Loucy (cell line): ENCODE measurements at regions not wholly inside any gene's neighbourhood (a gene's known extent, or its start where the extent isn't known, plus 50 kb on each side); places are given as distances from the start of the nearest gene placed in this dataset.

Experiments
- H2AFZ ChIP-seq: fragments of 200-600 bp; sonication (generic); 2 replicates; pipeline ENCODE4 v1.6.0; 2016; ENCODE audit warnings: antibody characterized with exemption, mild to moderate bottlenecking, low read length, moderate library complexity
- H3F3A ChIP-seq: fragments of 200-600 bp; 2 replicates; pipeline ENCODE4 v1.6.0; 2016; ENCODE audit warnings: antibody characterized with exemption, low read depth, mild to moderate bottlenecking
- H3K27me3 ChIP-seq: fragments of 200-600 bp; sonication (generic); 2 replicates; pipeline ENCODE4 v1.6.1; 2014; ENCODE audit warnings: low read length, mild to moderate bottlenecking; ENCODE audit not compliant: insufficient read depth, poor library complexity, severe bottlenecking
- H3K36me3 ChIP-seq: fragments of 200-600 bp; sonication (generic); 2 replicates; pipeline ENCODE4 v1.6.1; 2016; ENCODE audit warnings: low read length; ENCODE audit not compliant: insufficient read depth
- H3K4me1 ChIP-seq: fragments of 200-600 bp; sonication (generic); 2 replicates; pipeline ENCODE4 v1.5.1; 2014; ENCODE audit warnings: low read length, mild to moderate bottlenecking; ENCODE audit not compliant: insufficient read depth, poor library complexity, severe bottlenecking
- H3K4me2 ChIP-seq: fragments of 200-600 bp; sonication (generic); 2 replicates; pipeline ENCODE4 v1.6.0; 2014; ENCODE audit warnings: antibody characterized with exemption, low read length, low read depth, mild to moderate bottlenecking; ENCODE audit not compliant: poor library complexity, severe bottlenecking
- H3K4me3 ChIP-seq: fragments of 200-600 bp; sonication (generic); 2 replicates; pipeline ENCODE4 v1.5.1; 2014; ENCODE audit warnings: low read length, mild to moderate bottlenecking, mixed read lengths; ENCODE audit not compliant: poor library complexity, severe bottlenecking
- H3K79me2 ChIP-seq: fragments of 200-600 bp; sonication (generic); 2 replicates; pipeline ENCODE4 v1.6.1; 2014; ENCODE audit warnings: low read length; ENCODE audit not compliant: insufficient read depth
- H3K9ac ChIP-seq: fragments of 200-600 bp; sonication (generic); 2 replicates; pipeline ENCODE4 v1.6.0; 2014; ENCODE audit warnings: mild to moderate bottlenecking, low read depth, low read length, moderate library complexity; ENCODE audit not compliant: poor library complexity, severe bottlenecking
- H3K9me2 ChIP-seq: fragments of 200-600 bp; sonication (generic); replicated peaks from 2 replicates; pipeline ENCODE4 v1.6.1; 2016; ENCODE audit warnings: low read depth, low read length, mixed read lengths
- H3K9me3 ChIP-seq: fragments of 200-600 bp; sonication (generic); 2 replicates; pipeline ENCODE4 v1.6.1; 2014; ENCODE audit warnings: mild to moderate bottlenecking, antibody characterized with exemption, low read length, low read depth; ENCODE audit not compliant: insufficient read depth
- H4K20me1 ChIP-seq: fragments of 200-600 bp; sonication (generic); 2 replicates; pipeline ENCODE4 v1.6.0; 2014; ENCODE audit warnings: antibody characterized with exemption, low read length, mild to moderate bottlenecking; ENCODE audit not compliant: insufficient read depth, poor library complexity, severe bottlenecking
- EZH2phosphoT487 ChIP-seq: fragments of 200-600 bp; IDR thresholded peaks from 2 replicates; pipeline ENCODE4 v1.6.1; 2018; ENCODE audit warnings: antibody characterized with exemption, mild to moderate bottlenecking, moderate library complexity, borderline replicate concordance
- TF ChIP-seq, protein P1 (sequence below): fragments of 200-600 bp; sonication (generic); conservative IDR thresholded peaks from 2 replicates; pipeline ENCODE4 v1.5.1; 2014; ENCODE audit warnings: mild to moderate bottlenecking, antibody characterized with exemption, low read length

DNA sequence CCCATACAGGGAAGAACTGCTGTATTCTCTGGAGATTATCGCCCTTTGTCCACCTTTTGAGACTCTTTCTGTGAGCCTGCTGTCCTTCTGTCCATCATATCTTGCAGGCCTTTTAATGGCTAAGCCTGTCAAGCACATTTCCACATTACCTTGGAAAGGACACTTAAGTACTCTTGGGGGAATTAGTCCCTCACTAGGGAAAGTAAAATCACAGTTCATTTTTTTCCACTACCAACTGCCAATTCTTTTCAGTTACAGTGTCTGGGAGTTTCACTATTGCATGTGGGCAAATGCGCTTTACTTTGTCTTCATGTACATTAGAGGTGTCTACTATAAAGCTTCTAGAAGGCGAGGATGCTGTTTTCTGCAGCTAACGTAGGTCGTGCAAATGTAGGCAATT lies 242.1 kb downstream of the NSUN3 start:
- H3K4me1 ChIP-seq: peaks cover 30% of the 10 kb centered on the region
- no peak overlapping the region for H3K9ac ChIP-seq
- H4K20me1 ChIP-seq: no peaks in the 10 kb centered on the region
- H3K79me2 ChIP-seq: no peaks in the 10 kb centered on the region
- H3K9me2 ChIP-seq: no peaks in the 10 kb centered on the region
- no peaks in the 10 kb centered on the region for H3K27me3 ChIP-seq
- no peaks in the 10 kb centered on the region for H3K36me3 ChIP-seq
- H3K4me2 ChIP-seq: peak overlapping the region; percentile 12
- TF ChIP-seq, protein P1, sequence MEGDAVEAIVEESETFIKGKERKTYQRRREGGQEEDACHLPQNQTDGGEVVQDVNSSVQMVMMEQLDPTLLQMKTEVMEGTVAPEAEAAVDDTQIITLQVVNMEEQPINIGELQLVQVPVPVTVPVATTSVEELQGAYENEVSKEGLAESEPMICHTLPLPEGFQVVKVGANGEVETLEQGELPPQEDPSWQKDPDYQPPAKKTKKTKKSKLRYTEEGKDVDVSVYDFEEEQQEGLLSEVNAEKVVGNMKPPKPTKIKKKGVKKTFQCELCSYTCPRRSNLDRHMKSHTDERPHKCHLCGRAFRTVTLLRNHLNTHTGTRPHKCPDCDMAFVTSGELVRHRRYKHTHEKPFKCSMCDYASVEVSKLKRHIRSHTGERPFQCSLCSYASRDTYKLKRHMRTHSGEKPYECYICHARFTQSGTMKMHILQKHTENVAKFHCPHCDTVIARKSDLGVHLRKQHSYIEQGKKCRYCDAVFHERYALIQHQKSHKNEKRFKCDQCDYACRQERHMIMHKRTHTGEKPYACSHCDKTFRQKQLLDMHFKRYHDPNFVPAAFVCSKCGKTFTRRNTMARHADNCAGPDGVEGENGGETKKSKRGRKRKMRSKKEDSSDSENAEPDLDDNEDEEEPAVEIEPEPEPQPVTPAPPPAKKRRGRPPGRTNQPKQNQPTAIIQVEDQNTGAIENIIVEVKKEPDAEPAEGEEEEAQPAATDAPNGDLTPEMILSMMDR: no peak
- TF ChIP-seq EZH2phosphoT487: no peak
- H3K4me3 ChIP-seq: no peak overlapping the region
- H3K9me3 ChIP-seq: no peaks in the 10 kb centered on the region
- H3F3A ChIP-seq: no peaks in the 10 kb centered on the region
- peak overlapping the region; percentile 62; the same call in 1 of the 2 replicates for H2AFZ ChIP-seq

DNA sequence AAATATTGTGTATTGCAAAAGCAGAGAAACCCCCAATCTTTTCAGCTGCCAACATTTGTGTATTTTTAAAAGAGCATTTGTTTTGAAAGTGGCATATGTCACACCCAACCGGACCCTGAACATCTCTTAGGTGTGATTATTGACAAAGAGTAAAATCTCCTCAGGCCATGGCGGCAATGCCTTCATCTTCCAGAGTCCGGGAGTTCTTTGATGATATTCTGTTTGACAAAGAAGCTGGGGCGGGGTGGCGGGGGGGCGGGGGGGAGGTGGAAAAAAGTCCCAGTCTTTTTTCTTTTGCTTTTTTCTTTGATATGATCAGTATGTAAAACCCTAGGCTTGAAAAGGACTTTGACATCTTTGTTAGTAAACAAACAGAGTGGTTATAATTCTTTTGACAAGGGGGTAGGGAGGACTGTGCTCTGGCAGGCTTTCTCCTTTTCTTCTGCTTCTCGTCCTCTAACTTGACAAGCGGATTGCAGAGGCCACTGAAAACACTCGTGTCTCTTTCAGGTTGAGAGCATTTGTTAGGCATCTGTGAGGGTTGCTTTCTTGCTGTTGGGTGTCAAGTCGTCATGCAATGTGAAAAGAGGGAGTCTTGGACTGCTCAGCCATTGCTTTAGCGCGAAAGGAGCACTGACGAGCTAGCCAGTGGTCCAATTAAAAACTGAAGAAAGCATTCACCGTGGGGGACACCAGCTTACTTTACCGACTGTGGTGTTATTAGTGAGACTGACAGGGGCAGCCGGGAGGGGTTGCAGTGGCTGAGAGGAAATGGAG lies 243.2 kb downstream of the NSUN3 start:
- H3K27me3 ChIP-seq: no peaks in the 10 kb centered on the region
- H3F3A ChIP-seq: no peaks in the 10 kb centered on the region
- peak overlapping the region; percentile 51 for H3K9ac ChIP-seq
- H3K4me2 ChIP-seq: peak overlapping the region; percentile 56
- no peaks in the 10 kb centered on the region for H3K9me3 ChIP-seq
- peak overlapping the region; percentile 26 for H3K4me3 ChIP-seq
- TF ChIP-seq, protein P1: no peak
- no peak for TF ChIP-seq EZH2phosphoT487
- H2AFZ ChIP-seq: peak overlapping the region; percentile 85
- H3K79me2 ChIP-seq: no peaks in the 10 kb centered on the region
- no peaks in the 10 kb centered on the region for H3K9me2 ChIP-seq
- no peaks in the 10 kb centered on the region for H3K36me3 ChIP-seq
- H3K4me1 ChIP-seq: peaks cover 30% of the 10 kb centered on the region
- no peaks in the 10 kb centered on the region for H4K20me1 ChIP-seq

DNA sequence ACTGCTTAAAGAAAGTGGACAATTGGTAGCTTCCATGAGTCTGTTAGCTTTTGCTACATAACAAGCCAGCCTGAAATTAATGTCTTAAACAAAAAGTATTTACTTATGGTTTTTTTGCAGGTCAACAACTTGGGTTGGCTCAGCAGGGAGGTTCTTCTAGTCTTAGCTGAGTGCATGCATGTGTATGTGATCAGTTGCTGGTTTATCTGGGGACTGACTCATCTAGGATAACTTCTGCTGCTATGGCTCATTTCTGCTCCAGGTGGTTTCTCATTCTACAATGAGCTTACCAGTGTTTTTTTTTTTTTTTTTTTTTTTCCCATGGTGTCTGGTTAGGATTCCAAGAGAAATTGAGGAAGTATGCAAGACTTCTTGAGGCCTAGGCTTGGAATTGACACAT lies 244.7 kb downstream of the NSUN3 start:
- Histone ChIP-seq H3K36me3 (no peaks in the 10 kb centered on the region), H4K20me1 (no peaks in the 10 kb centered on the region), H3K4me2 (no peak overlapping the region), H3K4me3 (peak overlapping the region; percentile 26), H3K79me2 (no peaks in the 10 kb centered on the region), H3K9ac (no peak overlapping the region), H2AFZ (no peak overlapping the region), H3K9me3 (no peaks in the 10 kb centered on the region), H3F3A (no peaks in the 10 kb centered on the region), H3K9me2 (no peaks in the 10 kb centered on the region), H3K27me3 (no peaks in the 10 kb centered on the region), H3K4me1 (peaks cover 30% of the 10 kb centered on the region)
- no peak for TF ChIP-seq EZH2phosphoT487
- TF ChIP-seq, protein P1: no peak
